GM19238 (cell line): ENCODE measurements at regions not wholly inside any gene's neighbourhood (a gene's known extent, or its start where the extent isn't known, plus 50 kb on each side); places are given as distances from the start of the nearest gene placed in this dataset.
A peak's percentile ranks its signal among the peaks of the same experiment; 100 is the strongest.

Experiments
- DNase-seq: peaks from one replicate; pipeline ENCODE4 v3.0.0; 2011; ENCODE audit warnings: low spot score; ENCODE audit not compliant: insufficient read length

- DNase-seq = no peak
Measured at GRCh38 chr7:24192053-24192452, 91.9 kb upstream of the NPY start.

DNA sequence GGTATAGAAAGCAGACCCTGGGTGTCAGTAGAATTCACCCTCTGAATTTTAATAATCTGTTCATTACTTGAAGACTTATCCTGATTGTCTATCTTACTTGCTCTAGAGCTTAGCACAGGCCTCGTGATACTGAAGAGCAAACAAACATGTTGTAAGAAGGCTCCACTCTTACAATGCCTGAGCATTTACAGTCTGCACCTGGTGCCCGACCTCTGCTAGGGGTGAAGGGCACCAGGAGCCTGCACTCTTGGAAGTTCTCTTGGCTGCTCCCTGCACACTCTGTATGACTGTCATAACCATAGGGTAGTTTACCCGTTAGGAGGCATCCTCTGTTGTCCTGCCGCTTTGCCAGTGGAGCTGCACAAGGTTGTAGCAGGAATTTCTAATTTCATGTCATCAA, 91.3 kb upstream of the NPY start:
- DNase-seq = no peak

DNA sequence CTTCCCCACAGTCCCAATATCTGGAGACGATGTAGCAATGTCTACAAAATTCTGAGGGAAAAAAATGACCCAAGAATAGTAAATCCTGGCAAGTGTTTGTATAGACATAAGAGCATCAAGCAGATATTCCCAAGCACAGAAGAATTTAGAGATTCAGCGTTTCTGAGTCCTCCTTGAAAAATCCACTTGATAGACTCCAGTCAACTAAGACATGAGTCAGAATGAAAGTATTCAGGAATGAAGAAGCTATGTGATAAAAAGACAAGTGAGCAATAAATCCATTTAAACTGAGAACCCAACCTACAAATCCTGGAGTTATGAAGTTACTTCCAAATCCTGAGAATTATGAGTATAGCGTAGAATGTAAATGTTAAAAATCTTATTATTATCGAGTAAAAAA, 86.1 kb upstream of the NPY start:
- DNase-seq = no peak

DNA sequence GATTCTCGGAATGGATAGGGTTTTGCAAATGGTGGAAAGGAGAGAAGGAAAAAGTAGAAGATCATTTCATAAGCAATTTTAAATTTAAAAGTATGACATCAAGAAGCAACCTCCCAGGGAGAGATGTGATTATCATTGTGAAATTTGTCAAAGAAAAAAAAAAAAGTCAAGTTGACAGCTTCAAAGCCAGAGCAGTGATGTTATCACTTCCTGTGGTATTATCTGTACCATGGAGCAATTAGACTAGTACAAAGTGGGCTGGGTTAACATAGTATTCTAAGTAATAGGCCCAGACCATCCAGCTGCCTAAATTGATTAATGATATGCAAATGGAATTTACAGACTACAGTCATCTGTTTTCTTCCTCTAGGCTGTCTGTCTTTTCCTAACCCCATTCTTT, 84.0 kb upstream of the NPY start:
- no peak for DNase-seq

GRCh38 chr7:24200407-24200966, 83.5 kb upstream of the NPY start:
- DNase-seq = no peak

DNA sequence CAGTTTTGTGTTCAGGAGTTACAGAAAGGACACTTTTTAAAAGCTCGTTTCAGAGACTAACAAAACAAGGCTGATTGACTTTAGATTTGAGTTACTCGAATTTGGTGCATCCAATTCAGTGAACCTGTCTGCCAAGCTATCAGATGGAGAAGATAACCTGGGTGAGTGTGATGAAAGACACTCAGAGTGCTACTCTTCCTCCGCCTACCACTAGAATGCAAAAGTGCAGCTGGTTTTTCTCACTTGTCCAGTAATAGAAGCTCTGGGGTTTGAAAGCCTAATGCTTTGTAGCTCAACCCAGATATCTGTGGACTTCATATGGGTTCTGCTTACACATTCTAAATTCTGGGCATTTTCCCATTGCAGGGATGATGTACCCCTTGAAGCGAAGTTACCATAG, 82.8 kb upstream of the NPY start:
- no peak for DNase-seq

- DNase-seq = no peak
Measured at GRCh38 chr7:24212073-24212472, 71.9 kb upstream of the NPY start.

GRCh38 chr7:24213311-24213710, 70.7 kb upstream of the NPY start:
- no peak for DNase-seq

- no peak for DNase-seq
Measured at GRCh38 chr7:24214670-24215069, 69.3 kb upstream of the NPY start.

GRCh38 chr7:24216576-24217125, 67.3 kb upstream of the NPY start:
- DNase-seq = no peak

DNA sequence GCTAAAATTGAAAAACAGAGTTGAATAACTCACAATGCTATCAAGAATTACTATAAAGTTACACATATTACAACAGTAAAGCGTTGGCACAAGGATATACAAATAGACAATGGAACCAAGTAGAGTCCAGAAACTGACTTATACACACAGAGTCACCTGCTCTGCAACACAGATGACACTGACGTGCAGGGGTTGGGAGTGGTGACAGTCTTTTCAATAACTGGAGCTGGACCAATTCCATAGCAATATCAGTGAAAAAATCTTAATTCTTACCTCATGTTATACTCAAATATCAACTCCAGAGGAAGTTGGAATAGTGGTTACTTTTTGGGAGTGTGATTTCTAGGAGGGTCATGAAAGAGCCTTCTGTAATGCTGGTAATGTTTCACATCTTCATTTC, 62.5 kb upstream of the NPY start:
- DNase-seq = no peak

- DNase-seq = no peak
Measured at GRCh38 chr7:24227068-24227467, 56.9 kb upstream of the NPY start.

GRCh38 chr7:24227603-24228359, 56.2 kb upstream of the NPY start:
- DNase-seq = peak; percentile 20

GRCh38 chr7:24229481-24230226, 54.3 kb upstream of the NPY start:
- no peak for DNase-seq

GRCh38 chr7:24231493-24231892, 52.5 kb upstream of the NPY start:
- DNase-seq = no peak

DNA sequence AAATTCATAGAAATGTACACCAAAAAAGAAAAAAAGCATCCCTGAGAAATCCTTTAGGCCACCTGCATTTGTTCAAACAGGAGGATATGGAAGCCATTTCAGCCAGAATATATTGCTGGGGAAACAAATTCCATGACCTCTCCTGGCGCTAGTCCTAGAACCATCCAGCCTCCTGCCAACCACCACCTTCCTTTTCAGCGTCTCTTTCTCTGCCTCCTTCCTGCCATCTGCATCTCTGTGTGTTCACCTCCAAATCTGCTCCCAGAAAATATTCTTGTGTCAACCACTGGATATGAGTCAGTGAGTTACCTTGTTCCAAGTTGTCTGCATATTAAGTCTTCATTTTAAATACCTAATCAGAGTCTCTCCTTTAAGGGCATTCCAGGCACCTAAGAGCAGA, 50.6 kb upstream of the NPY start:
- no peak for DNase-seq
